ENCODE measurements at regions not wholly inside any gene's neighbourhood (a gene's known extent, or its start where the extent isn't known, plus 50 kb on each side); places are given as distances from the start of the nearest gene placed in this dataset.

DNA sequence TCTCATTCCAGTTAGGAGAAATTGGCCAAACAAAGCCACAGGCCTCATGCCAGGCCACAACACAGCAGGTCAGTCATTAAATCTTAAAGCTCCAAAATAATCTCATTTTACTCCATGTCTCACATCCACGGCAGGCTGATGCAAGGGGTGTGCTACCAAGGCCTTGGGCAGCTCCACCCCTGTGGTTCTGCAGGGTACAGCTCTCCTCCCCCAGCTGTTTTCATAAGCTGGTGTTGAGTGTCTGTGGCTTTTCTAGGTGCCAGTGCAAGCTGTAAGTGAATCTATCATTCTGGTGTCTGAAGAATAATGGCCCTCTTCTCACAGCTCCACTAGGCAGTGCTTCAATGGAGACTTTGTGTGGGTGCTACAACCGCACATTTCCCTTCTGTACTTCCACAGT lies 949.2 kb downstream of the TECRL start:
- Mint-ChIP-seq H3K9me3 (peaks cover under 1% of the 10 kb centered on the region), H3K4me1 (no peaks in the 10 kb centered on the region), H3K36me3 (no peaks in the 10 kb centered on the region), H3K4me3 (no peak overlapping the region), H3K27me3 (ENCODE audit: low read depth) (no peaks in the 10 kb centered on the region), H3K27ac (no peak overlapping the region)
- DNase-seq (ENCODE audit: low spot score in 2 of 2, unreplicated experiment in 2 of 2): no peak
- no peak for TF ChIP-seq CTCF (IDR thresholded peaks at IDR 0.05; ENCODE audit: unreplicated experiment)

DNA sequence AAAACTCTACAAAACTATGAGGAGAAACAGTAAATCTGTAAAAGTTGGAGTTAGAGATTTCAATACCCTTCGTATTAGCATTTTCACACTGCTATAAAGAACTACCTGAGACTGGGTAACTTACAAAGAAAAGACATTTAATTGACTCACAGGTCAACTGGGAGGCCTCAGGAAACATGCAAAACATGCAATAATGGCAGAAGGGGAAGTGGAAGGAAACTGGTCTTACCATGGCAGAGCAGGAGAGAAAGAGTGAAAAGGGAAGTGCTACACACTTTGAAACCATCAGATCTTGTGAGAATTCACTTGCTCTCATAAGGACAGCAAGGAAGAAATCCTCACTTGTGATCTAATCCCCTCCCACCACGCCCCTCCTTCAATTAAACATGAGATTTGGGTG lies 949.9 kb downstream of the TECRL start:
- no peak overlapping the region for H3K27ac Mint-ChIP-seq
- H3K4me3 Mint-ChIP-seq: no peak overlapping the region
- no peaks in the 10 kb centered on the region for H3K9me3 Mint-ChIP-seq
- no peaks in the 10 kb centered on the region for H3K27me3 Mint-ChIP-seq (ENCODE audit: low read depth)
- H3K36me3 Mint-ChIP-seq: no peaks in the 10 kb centered on the region
- no peaks in the 10 kb centered on the region for H3K4me1 Mint-ChIP-seq
- no peak for DNase-seq (ENCODE audit: low spot score in 2 of 2, unreplicated experiment in 2 of 2)
- TF ChIP-seq CTCF (IDR thresholded peaks at IDR 0.05; ENCODE audit: unreplicated experiment): no peak

- Mint-ChIP-seq H3K27me3 (ENCODE audit: low read depth) (no peaks in the 10 kb centered on the region), H3K36me3 (no peaks in the 10 kb centered on the region), H3K9me3 (no peaks in the 10 kb centered on the region), H3K27ac (no peak overlapping the region), H3K4me1 (no peaks in the 10 kb centered on the region), H3K4me3 (no peak overlapping the region)
- TF ChIP-seq CTCF (IDR thresholded peaks at IDR 0.05; ENCODE audit: unreplicated experiment): no peak
- no peak for DNase-seq (ENCODE audit: low spot score in 2 of 2, unreplicated experiment in 2 of 2)
Observed at GRCh38 chr4:63458010-63458409, 951.2 kb downstream of the TECRL start.

GRCh38 chr4:63440236-63440635 lies 969.0 kb downstream of the TECRL start:
- TF ChIP-seq CTCF (IDR thresholded peaks at IDR 0.05; ENCODE audit: unreplicated experiment): no peak
- no peak for DNase-seq (ENCODE audit: low spot score in 2 of 2, unreplicated experiment in 2 of 2)
- peaks cover 8% of the 10 kb centered on the region for H3K9me3 Mint-ChIP-seq
- H3K36me3 Mint-ChIP-seq: no peaks in the 10 kb centered on the region
- no peak overlapping the region for H3K27ac Mint-ChIP-seq
- no peaks in the 10 kb centered on the region for H3K4me1 Mint-ChIP-seq
- H3K27me3 Mint-ChIP-seq (ENCODE audit: low read depth): no peaks in the 10 kb centered on the region
- H3K4me3 Mint-ChIP-seq: no peak overlapping the region

DNA sequence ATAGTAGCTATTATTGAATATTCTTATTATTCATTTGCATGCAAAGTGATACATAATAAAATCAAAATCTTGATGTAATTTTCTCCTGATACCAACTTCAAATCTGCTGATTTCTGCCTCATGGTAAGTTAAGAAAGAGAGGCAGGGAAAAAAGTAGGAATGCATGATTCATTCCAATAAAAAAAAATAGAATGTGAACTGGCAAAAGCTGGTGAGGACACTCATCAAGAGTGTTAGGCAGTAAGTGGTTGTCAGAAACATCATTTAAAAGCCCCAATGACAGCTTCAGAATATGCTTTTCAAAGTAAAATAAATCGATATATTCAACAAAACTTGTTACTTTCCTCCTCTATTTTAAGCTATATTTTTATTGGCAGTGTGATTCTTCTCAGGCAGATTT lies 979.1 kb downstream of the TECRL start:
- Mint-ChIP-seq H3K27ac (no peak overlapping the region), H3K4me3 (no peak overlapping the region), H3K9me3 (no peaks in the 10 kb centered on the region), H3K36me3 (no peaks in the 10 kb centered on the region), H3K27me3 (ENCODE audit: low read depth) (no peaks in the 10 kb centered on the region), H3K4me1 (no peaks in the 10 kb centered on the region)
- no peak for DNase-seq (ENCODE audit: low spot score in 2 of 2, unreplicated experiment in 2 of 2)
- TF ChIP-seq CTCF (IDR thresholded peaks at IDR 0.05; ENCODE audit: unreplicated experiment): no peak

- DNase-seq (ENCODE audit: low spot score in 2 of 2, unreplicated experiment in 2 of 2): no peak
- Mint-ChIP-seq H3K27me3 (ENCODE audit: low read depth) (no peaks in the 10 kb centered on the region), H3K27ac (no peak overlapping the region), H3K36me3 (no peaks in the 10 kb centered on the region), H3K4me1 (no peaks in the 10 kb centered on the region), H3K4me3 (no peak overlapping the region), H3K9me3 (peaks cover 3% of the 10 kb centered on the region)
- TF ChIP-seq CTCF (IDR thresholded peaks at IDR 0.05; ENCODE audit: unreplicated experiment): no peak
Observed at GRCh38 chr4:63396269-63396668, 1013.0 kb downstream of the TECRL start.

Data from mesothelial cell of epicardium (in vitro differentiated cells).